GOT3 (cell line): ENCODE measurements at regions not wholly inside any gene's neighbourhood (a gene's known extent, or its start where the extent isn't known, plus 50 kb on each side); places are given as distances from the start of the nearest gene placed in this dataset.
"Not testable (repeated sequence)": the region's sequence is repeated elsewhere in the genome, so short reads cannot be mapped to it uniquely, and the experiment has no call there.

Experiments
- DNase-seq: peaks from one replicate; lab custom pipeline; 2025; ENCODE audit warnings: mixed read lengths; lab: John Stamatoyannopoulos, UW

- no peak for DNase-seq
Observed at GRCh38 chr2:22970284-22970975, 414.5 kb upstream of the KLHL29 start.

GRCh38 chr2:22970991-22971390, 414.0 kb upstream of the KLHL29 start:
- DNase-seq, result no peak

DNA sequence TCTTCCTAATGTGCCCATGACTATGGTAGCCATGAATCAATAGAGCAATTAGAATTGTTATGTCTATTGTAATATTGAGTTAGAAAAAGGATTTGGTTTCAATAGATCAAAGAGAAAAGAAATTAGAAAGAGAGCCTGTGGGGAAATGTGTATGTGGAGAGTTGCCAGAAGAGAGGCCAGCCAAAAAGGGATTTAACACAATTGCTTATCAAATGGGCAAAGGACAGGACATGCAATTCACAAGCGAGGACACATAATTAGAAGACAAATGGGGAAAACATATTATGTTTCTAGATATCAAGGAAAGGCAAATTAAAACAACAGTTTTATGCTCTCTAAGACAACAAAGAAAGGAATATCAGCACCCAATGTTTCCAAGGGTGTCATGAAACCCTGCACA, 403.2 kb upstream of the KLHL29 start:
- no peak for DNase-seq

GRCh38 chr2:22984152-22984551, 400.8 kb upstream of the KLHL29 start:
- DNase-seq, result not testable (repeated sequence)

- DNase-seq, result no peak
Observed at GRCh38 chr2:22990246-22990645, 394.7 kb upstream of the KLHL29 start.

- DNase-seq, result no peak
Observed at GRCh38 chr2:22991844-22992243, 393.1 kb upstream of the KLHL29 start.

DNA sequence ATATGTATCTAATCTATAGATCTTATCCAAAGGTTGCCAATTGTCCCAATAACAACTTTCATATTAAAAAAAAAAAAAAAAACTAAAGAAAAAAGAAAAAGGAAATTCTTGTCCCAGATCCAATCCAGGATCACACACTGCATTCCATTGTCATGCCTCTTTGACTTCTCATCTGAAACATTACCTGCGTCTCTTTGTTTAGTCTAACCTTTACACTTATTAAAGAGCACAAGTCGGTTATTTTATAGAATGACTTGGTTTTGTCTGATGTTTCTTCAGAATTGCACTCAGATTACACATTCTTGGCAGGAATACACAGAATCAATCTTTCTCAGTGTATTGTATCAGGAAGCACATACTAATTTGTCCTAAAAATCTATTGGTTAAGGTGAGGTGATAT, 392.5 kb upstream of the KLHL29 start:
- DNase-seq, result no peak

- no peak for DNase-seq
Observed at GRCh38 chr2:22993250-22993649, 391.7 kb upstream of the KLHL29 start.

- no peak for DNase-seq
Observed at GRCh38 chr2:22995576-22995975, 389.4 kb upstream of the KLHL29 start.

DNA sequence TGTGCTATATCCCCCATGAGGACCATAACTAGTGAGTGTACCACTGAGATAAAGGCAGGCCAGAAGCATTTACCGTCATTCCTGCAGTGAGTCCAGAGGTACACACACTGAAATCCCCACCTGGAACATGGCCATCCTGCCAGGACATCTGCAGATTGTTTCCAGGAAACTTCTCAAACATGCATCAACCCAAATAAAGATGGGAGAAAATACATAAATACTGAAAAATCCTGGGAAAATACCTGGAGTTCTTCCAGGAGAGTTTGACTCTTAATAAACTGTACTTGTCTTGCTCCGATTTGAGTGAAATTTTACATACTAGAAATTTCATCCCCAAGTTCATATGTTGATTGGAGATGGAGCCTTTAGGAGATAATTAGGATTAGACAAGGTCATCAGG, 388.1 kb upstream of the KLHL29 start:
- DNase-seq, result no peak

- no peak for DNase-seq
Observed at GRCh38 chr2:22998359-22998758, 386.6 kb upstream of the KLHL29 start.

GRCh38 chr2:22999951-23000350, 385.0 kb upstream of the KLHL29 start:
- no peak for DNase-seq

GRCh38 chr2:23002234-23002633, 382.7 kb upstream of the KLHL29 start:
- no peak for DNase-seq

GRCh38 chr2:23005469-23005868, 379.5 kb upstream of the KLHL29 start:
- no peak for DNase-seq

- no peak for DNase-seq
Observed at GRCh38 chr2:23007631-23008235, 377.2 kb upstream of the KLHL29 start.

DNA sequence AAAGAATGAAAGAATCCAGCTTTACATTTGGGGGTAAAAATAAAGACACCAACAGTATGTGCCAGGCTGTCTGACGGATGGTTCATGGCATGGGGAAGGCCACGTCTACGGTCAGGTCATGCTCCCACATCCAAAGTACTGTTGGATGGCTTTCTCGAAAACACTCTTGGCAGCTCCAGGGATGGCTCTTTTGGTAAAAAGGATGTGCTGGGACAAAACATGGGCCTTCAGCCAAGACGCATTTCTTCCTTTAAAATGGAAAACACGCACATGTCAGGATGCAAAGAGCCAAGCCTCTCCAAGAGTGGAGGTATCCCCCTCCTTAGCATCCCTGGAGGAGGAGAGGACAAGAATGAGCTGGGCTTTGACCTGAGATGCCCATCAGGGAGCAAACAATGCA, 376.5 kb upstream of the KLHL29 start:
- no peak for DNase-seq

GRCh38 chr2:23008951-23009350, 376.0 kb upstream of the KLHL29 start:
- DNase-seq, result no peak

DNA sequence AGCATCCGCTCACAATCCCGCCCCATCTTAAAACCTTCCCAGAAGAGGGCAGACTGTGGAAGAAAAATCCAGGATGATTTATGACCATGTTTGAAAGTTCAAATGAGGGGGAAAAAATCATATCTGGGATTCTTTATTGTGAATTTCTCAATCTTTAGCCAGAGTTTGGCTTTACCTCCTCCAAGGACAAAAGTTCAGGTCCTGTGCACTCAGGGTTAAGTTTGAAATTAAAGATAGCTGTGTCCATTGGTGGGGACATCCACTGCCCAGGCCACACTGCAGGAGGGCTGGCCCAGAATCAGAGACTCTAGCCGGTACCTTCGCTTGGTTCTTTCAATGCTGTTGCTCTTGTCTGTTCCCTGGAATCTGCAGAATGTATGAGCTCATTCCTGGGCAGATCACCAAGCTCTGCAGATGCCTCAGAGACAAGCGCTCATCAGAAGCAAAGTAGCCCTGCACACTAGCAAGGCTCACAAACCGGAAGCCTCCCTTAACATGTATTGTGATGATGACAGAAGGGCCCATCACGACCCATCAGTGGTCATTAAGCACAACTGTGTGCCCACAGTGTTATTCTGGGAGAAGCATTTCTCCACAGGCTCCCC, 375.3 kb upstream of the KLHL29 start:
- DNase-seq, result no peak

GRCh38 chr2:23012499-23012898, 372.5 kb upstream of the KLHL29 start:
- no peak for DNase-seq

- no peak for DNase-seq
Observed at GRCh38 chr2:23015651-23016200, 369.3 kb upstream of the KLHL29 start.

DNA sequence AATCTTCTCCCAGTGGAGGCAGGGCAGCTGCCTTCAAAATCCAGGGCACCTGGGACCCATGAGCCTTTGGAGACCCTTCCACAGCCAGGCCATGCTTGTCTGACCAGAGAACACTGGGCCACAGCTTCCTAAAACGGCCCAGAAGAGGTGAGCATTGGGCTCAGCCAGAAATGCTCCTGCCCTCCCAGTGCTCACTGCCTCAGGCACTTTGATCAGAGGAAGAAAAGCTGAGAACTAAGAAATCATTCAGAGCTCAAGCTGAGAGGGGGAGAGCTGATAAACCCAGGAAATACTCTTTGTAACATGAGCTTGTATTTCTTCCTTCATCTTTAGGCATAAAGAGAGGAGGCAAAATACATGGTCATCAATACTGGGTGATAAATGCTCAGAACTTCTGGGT, 365.5 kb upstream of the KLHL29 start:
- no peak for DNase-seq

DNA sequence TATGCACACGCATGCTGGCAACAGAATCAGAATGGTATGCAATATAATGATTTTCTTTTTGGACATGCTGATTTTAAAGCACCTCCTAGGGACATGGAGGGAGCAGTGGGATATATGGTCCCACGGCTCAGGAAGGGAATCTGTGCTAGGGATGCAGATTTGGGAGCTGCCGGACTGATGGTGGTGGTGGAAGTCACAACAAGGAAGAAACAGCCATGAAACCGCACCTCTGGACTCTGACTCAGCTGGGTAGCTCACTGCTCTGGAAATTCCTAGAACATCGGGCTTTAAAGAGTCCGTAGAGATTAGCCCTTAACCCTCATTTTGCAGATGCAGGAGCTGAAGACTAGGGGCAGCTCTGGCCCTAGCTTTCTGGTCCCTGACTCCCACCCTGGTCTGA, 364.3 kb upstream of the KLHL29 start:
- no peak for DNase-seq
